K562 (cell line): ENCODE measurements at regions not wholly inside any gene's neighbourhood (a gene's known extent, or its start where the extent isn't known, plus 50 kb on each side); places are given as distances from the start of the nearest gene placed in this dataset.

Experiments used
- E2F6 ChIP-seq, 2 experiments: IDR thresholded peaks; 2 replicates each; pipeline ENCODE4 v1.6.1; 2011; ENCODE audit warnings: borderline replicate concordance in 1 of 2, control low read depth in 1 of 2, low read depth in 1 of 2, low read length in 1 of 2, mild to moderate bottlenecking in 1 of 2, mixed read lengths in 1 of 2, moderate library complexity in 1 of 2; ENCODE audit not compliant: insufficient read depth in 1 of 2, insufficient read length in 1 of 2, poor library complexity in 1 of 2, severe bottlenecking in 1 of 2; ENCODE audit errors: extremely low read depth in 1 of 2
- ETV5 ChIP-seq: sonication (generic); formaldehyde crosslinking; IDR thresholded peaks from 2 replicates; pipeline ENCODE4 v1.4.0; 2020; ENCODE audit warnings: low read depth, mild to moderate bottlenecking, missing genetic modification reagents
- MXI1 ChIP-seq: IDR thresholded peaks from 2 replicates; pipeline ENCODE4 v1.6.1; 2011; ENCODE audit warnings: low read depth, mild to moderate bottlenecking, improper control_type of control experiment, low read length
- NFIC ChIP-seq: fragments of 450-650 bp; IDR thresholded peaks from 2 replicates; pipeline ENCODE4 v1.6.1; 2017; ENCODE audit warnings: mild to moderate bottlenecking, inconsistent platforms
- POLR2A ChIP-seq: fragments of 450-650 bp; conservative IDR thresholded peaks from 2 replicates; pipeline ENCODE4 v1.6.1; 2016
- POLR3A ChIP-seq: IDR thresholded peaks from 2 replicates; pipeline ENCODE4 v1.6.1; 2011; ENCODE audit warnings: borderline replicate concordance, mild to moderate bottlenecking, moderate library complexity; ENCODE audit not compliant: insufficient read length, insufficient read depth; ENCODE audit errors: extremely low read depth
- USF1 ChIP-seq: sonication (generic); formaldehyde crosslinking; IDR thresholded peaks from 2 replicates; pipeline ENCODE4 v1.9.0; 2022; ENCODE audit warnings: mild to moderate bottlenecking, missing genetic modification reagents
- YY1 ChIP-seq, 3 experiments: IDR thresholded peaks; 2 replicates each; pipeline ENCODE4 v1.6.1; 2011; ENCODE audit warnings: low read length in 2 of 3, mild to moderate bottlenecking in 2 of 3, moderate library complexity in 2 of 3, borderline replicate concordance in 1 of 3, control low read depth in 1 of 3, low read depth in 1 of 3; ENCODE audit not compliant: insufficient read depth in 3 of 3, insufficient replicate concordance in 2 of 3, control insufficient read depth in 1 of 3, insufficient read length in 1 of 3; ENCODE audit errors: extremely low read depth in 1 of 3
- ZBTB33 ChIP-seq: sonication (generic); formaldehyde crosslinking; IDR thresholded peaks from 2 replicates; pipeline ENCODE4 v1.8.1; 2023; ENCODE audit warnings: mild to moderate bottlenecking, missing genetic modification reagents
- ZBTB7A ChIP-seq: IDR thresholded peaks from 2 replicates; pipeline ENCODE4 v1.6.1; 2011; ENCODE audit warnings: low read depth, mild to moderate bottlenecking, low read length, moderate library complexity, borderline replicate concordance; ENCODE audit not compliant: control insufficient read depth
- ZNF253 ChIP-seq: fragments of 250-450 bp; sonication (Bioruptor Pico); conservative IDR thresholded peaks from 2 replicates; pipeline ENCODE4 v1.6.1; 2021; ENCODE audit warnings: mild to moderate bottlenecking
- ZNF696 ChIP-seq: fragments of 250-450 bp; sonication (Bioruptor Pico); conservative IDR thresholded peaks from 2 replicates; pipeline ENCODE4 v1.4.0; 2020; ENCODE audit warnings: mild to moderate bottlenecking, moderate library complexity

- TF ChIP-seq USF1 (CRISPR knock-in tag): no peak
- no peak for TF ChIP-seq ZBTB7A
- no peak for TF ChIP-seq ETV5 (CRISPR knock-in tag)
- TF ChIP-seq NFIC: no peak
- no peak for TF ChIP-seq ZBTB33 (CRISPR knock-in tag)
- no peak for TF ChIP-seq POLR2A
- TF ChIP-seq YY1 (IDR thresholded peaks at IDR 0.05; ENCODE audit: borderline replicate concordance in 1 of 3, control insufficient read depth in 1 of 3, extremely low read depth in 1 of 3, insufficient read depth in 3 of 3, insufficient read length in 1 of 3, insufficient replicate concordance in 2 of 3, low read depth in 1 of 3, low read length in 2 of 3): no peak
- TF ChIP-seq ZNF696: no peak
- no peak for TF ChIP-seq ZNF253
- no peak for TF ChIP-seq POLR3A
- no peak for TF ChIP-seq MXI1
- TF ChIP-seq E2F6 (IDR thresholded peaks at IDR 0.05; ENCODE audit: borderline replicate concordance in 1 of 2, extremely low read depth in 1 of 2, insufficient read depth in 1 of 2, insufficient read length in 1 of 2, low read depth in 1 of 2, low read length in 1 of 2, poor library complexity in 1 of 2, severe bottlenecking in 1 of 2): no peak
Observed at GRCh38 chr1:102184477-102184876, 187.8 kb upstream of the OLFM3 start.
